ENCODE measurements at regions not wholly inside any gene's neighbourhood (a gene's known extent, or its start where the extent isn't known, plus 50 kb on each side); places are given as distances from the start of the nearest gene placed in this dataset.

DNA sequence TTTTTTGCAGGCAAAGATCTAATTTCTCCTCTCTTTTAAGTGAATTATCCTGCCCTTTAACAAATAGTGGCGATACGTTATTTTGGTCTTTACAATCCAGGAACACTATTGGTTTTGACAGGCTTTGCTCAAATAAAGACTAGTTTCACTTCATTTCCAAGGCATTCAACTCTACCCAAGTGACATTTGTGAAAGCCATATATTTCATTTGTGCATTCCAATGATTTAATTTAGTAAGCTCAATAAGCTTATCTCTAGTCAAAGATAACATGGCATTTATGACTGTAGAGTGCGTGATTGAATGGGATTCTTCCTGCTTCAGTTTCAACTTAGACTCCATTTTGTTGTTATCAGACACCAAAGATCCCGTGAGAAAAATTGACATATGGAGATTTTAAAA, 959.8 kb downstream of the ADGRL3 start:
- TF ChIP-seq POLR2A (IDR thresholded peaks at IDR 0.05) = no peak
- TF ChIP-seq, protein P1, sequence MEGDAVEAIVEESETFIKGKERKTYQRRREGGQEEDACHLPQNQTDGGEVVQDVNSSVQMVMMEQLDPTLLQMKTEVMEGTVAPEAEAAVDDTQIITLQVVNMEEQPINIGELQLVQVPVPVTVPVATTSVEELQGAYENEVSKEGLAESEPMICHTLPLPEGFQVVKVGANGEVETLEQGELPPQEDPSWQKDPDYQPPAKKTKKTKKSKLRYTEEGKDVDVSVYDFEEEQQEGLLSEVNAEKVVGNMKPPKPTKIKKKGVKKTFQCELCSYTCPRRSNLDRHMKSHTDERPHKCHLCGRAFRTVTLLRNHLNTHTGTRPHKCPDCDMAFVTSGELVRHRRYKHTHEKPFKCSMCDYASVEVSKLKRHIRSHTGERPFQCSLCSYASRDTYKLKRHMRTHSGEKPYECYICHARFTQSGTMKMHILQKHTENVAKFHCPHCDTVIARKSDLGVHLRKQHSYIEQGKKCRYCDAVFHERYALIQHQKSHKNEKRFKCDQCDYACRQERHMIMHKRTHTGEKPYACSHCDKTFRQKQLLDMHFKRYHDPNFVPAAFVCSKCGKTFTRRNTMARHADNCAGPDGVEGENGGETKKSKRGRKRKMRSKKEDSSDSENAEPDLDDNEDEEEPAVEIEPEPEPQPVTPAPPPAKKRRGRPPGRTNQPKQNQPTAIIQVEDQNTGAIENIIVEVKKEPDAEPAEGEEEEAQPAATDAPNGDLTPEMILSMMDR (IDR thresholded peaks at IDR 0.05) = no peak
